Neural crest cell (in vitro differentiated cells): ENCODE measurements at regions not wholly inside any gene's neighbourhood (a gene's known extent, or its start where the extent isn't known, plus 50 kb on each side); places are given as distances from the start of the nearest gene placed in this dataset.

ENCODE experiments used
- DNase-seq: peaks from one replicate; pipeline ENCODE4 v3.0.0; 2021; ENCODE audit warnings: low read depth, mixed read lengths, low spot score
- H3K27ac Mint-ChIP-seq: one replicate; pipeline ENCODE4 v1.8.0; 2021; ENCODE audit warnings: mild to moderate bottlenecking, mixed read lengths; ENCODE audit not compliant: unreplicated experiment
- H3K27me3 Mint-ChIP-seq: 2 replicates; pipeline ENCODE4 v1.8.0; 2021; ENCODE audit warnings: low read depth, mild to moderate bottlenecking, mixed read lengths
- H3K36me3 Mint-ChIP-seq: 2 replicates; pipeline ENCODE4 v1.8.0; 2021; ENCODE audit warnings: low read depth, mild to moderate bottlenecking, mixed read lengths
- H3K4me1 Mint-ChIP-seq: 2 replicates; pipeline ENCODE4 v1.8.0; 2021; ENCODE audit warnings: mixed read lengths
- H3K4me3 Mint-ChIP-seq: one replicate; pipeline ENCODE4 v1.8.0; 2021; ENCODE audit warnings: mild to moderate bottlenecking, mixed read lengths
- H3K9me3 Mint-ChIP-seq: 2 replicates; pipeline ENCODE4 v1.8.0; 2021; ENCODE audit warnings: mixed read lengths
- TF ChIP-seq, protein P1 (sequence below): fragments of 200-600 bp; sonication (generic); conservative IDR thresholded peaks from 2 replicates; pipeline ENCODE4 v1.5.0; 2021; ENCODE audit warnings: antibody characterized with exemption, mild to moderate bottlenecking

DNA sequence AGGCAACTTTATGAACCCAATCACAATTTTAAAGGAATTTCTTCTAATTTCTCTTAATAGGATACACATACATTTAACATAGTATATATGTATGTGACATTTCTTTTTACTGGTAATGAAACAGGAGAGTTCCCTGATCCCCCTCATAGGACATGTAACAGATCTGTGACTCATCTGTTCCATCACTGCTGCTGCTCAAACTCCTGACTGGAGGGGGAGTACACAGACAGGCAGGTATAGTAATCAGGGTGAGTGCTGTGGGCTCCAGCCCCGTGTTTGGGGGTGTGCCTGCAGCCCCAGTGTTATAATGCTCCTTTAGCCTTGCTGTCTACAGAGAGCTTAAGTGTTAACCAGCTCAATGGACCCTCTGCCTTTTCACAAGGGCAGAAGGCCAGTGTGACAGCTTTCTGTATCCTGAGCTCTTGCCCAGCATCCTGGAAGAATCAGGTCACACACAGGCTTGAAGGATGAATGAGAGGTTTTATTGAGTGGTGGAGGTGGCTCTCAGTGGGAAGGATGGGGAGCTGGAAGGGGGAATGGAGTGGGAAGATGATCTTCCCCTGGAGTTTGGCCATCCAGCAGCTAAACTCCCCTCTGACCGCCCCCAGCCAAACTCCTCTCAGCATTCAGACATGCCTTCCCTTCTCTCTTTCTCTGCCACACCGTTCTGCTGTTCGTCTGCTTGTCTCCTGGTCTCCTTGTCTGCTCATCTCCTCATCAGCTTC lies 161.3 kb downstream of the ZNF608 start:
- Mint-ChIP-seq H3K27me3 (no peaks in the 10 kb centered on the region), H3K4me1 (peaks cover 45% of the 10 kb centered on the region), H3K36me3 (peaks cover 2% of the 10 kb centered on the region), H3K9me3 (peaks cover 10% of the 10 kb centered on the region), H3K27ac (no peak overlapping the region), H3K4me3 (no peak overlapping the region)
- TF ChIP-seq, protein P1, sequence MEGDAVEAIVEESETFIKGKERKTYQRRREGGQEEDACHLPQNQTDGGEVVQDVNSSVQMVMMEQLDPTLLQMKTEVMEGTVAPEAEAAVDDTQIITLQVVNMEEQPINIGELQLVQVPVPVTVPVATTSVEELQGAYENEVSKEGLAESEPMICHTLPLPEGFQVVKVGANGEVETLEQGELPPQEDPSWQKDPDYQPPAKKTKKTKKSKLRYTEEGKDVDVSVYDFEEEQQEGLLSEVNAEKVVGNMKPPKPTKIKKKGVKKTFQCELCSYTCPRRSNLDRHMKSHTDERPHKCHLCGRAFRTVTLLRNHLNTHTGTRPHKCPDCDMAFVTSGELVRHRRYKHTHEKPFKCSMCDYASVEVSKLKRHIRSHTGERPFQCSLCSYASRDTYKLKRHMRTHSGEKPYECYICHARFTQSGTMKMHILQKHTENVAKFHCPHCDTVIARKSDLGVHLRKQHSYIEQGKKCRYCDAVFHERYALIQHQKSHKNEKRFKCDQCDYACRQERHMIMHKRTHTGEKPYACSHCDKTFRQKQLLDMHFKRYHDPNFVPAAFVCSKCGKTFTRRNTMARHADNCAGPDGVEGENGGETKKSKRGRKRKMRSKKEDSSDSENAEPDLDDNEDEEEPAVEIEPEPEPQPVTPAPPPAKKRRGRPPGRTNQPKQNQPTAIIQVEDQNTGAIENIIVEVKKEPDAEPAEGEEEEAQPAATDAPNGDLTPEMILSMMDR, result no peak
- no peak for DNase-seq

DNA sequence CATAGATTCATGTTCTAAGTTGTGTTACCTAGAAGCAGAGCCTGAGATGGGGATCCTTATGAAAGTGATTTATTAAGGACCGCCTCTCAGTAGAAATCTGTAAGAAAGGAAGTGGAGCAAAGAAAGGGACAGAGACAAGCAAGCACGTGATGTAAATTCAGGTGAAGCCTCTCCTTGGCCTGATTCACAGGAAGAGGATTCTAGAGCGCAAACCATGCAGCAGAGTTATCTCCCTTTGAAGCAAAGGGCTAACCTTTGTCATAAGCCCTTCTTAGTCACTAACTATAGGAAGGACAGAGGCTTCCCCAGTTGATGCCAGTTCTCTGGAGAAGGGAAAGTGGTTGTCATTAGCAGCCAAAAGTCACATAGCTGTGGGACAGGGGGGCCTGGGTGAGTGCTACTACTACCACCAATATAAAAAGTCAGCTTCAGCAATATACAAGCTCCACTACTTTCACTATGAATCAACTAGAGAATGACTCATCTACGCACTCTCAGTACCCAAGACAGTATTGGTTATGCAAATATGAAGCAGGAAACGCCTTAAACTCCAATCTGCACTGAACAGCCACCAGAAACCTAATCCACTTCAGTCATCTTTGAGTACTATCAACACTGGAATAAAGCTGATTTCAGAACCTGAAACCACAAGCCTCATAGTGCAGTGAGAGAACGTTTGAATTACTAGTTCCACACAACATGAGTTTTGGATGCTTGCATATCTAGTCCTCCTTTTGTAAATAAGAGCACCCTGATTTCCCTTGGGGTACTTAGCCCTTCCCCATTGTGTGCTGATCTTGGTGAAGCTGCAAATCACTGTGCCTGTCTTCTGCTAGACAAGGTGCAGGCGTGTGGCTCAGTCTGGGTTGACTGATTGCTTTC lies 162.7 kb downstream of the ZNF608 start:
- Mint-ChIP-seq H3K4me3 (no peak overlapping the region), H3K27ac (peak overlapping the region; percentile 69), H3K9me3 (peaks cover 3% of the 10 kb centered on the region), H3K36me3 (peaks cover 2% of the 10 kb centered on the region), H3K4me1 (peaks cover 57% of the 10 kb centered on the region), H3K27me3 (no peaks in the 10 kb centered on the region)
- TF ChIP-seq, protein P1, result no peak
- no peak for DNase-seq

DNA sequence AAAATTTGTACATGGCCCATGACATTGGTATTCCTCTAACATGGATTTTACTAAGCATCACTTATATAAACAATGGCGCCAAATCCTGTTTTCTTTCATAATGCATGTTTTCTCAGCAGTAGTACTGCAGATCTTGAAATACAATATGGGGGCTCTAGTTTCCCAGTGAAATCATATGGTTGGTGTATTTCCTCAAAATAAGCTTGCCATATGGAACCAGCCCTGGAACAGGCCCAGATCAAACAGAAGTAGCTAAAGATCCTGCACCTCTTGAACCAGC lies 163.9 kb downstream of the ZNF608 start:
- Mint-ChIP-seq H3K9me3 (peaks cover 3% of the 10 kb centered on the region), H3K36me3 (peaks cover 2% of the 10 kb centered on the region), H3K4me1 (peaks cover 68% of the 10 kb centered on the region), H3K4me3 (peak overlapping the region; percentile 74), H3K27ac (peak overlapping the region; percentile 8), H3K27me3 (no peaks in the 10 kb centered on the region)
- TF ChIP-seq, protein P1, result no peak
- no peak for DNase-seq

DNA sequence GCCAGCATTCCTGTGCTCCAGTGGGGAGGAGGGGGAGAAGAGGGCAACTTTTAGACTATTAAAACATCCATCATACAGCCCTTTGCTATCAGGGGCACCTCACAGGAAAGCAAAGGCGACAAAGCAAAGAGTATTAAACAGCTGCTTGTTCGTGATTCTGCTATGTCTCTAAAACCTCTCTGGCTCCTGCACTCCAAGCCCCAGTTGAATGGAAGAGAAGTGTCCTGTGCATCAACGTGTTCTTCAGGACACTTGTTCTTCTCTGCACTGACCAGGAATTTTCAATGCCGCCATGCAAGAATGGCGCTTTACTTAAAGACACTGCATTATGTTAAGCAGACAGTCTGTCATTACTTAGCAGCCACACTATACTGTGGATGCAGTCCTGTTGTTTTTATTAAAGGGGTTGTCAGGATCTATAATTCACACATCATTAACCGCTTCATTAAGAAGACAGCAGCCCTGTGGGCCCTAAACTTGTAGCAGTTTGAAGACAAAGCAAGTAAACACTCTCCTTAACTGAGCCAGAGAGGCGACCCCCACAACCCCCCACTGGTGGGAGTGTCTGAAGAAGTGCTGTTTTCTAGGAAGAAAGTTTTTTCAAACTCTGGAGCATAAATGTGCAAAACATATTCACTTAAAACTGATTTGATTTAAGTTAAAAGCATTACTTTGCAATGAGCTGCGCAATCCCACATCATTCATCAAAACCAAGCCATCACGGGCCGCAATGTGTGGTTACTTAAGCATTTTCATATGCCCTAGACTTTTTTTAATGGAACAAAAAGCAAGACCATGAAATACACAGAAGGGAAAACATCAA lies 164.5 kb downstream of the ZNF608 start:
- H3K4me1 Mint-ChIP-seq, result peaks cover 70% of the 10 kb centered on the region
- TF ChIP-seq, protein P1, result no peak
- peaks cover 3% of the 10 kb centered on the region for H3K9me3 Mint-ChIP-seq
- DNase-seq, result no peak
- no peaks in the 10 kb centered on the region for H3K27me3 Mint-ChIP-seq
- peak overlapping the region; percentile 74 for H3K4me3 Mint-ChIP-seq
- H3K36me3 Mint-ChIP-seq, result peaks cover 2% of the 10 kb centered on the region
- peak overlapping the region; percentile 79 for H3K27ac Mint-ChIP-seq

DNA sequence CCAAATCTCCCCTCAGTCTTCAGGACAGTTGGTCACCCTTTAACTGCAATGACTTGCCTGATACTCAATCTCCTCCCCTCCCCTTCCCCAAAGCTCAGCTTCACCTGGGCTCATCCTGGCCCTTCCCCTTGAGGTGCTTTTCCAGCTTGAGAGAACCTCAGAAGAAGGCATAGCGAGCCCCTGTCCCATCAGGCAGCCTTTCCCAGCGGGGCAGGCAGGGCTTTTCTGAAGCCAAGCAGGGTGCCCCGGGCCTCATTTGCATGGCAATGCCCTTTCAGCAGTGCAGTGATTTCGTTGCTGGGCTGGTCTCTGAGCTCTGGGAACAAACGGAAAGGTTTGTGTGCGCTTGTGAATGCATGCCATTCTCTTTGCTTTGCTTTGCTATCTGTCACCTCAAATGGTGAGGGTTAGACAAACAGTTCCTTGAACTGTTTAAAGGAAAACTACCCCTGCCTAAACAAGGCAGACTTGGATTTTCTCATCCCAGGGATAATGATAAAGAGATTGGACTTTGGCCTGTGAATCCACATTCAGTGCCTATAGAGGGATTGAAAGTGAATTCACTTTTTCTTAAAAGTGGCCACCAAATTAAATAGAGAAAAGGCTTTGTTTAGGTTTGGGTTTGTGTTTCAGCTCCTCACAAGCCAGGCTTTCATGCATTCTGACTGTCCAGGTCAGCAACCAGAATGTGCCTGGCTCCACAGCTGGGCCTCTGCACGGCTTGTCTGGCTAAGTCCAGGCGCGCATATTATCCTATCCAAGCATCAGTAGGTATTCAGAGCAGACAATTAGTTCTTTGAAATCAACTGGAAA lies 165.3 kb downstream of the ZNF608 start:
- H3K36me3 Mint-ChIP-seq, result no peaks in the 10 kb centered on the region
- TF ChIP-seq, protein P1, result no peak
- peaks cover 74% of the 10 kb centered on the region for H3K4me1 Mint-ChIP-seq
- no peaks in the 10 kb centered on the region for H3K27me3 Mint-ChIP-seq
- H3K4me3 Mint-ChIP-seq, result peak overlapping the region; percentile 74
- peak; percentile 43 for DNase-seq
- no peaks in the 10 kb centered on the region for H3K9me3 Mint-ChIP-seq
- H3K27ac Mint-ChIP-seq, result peak overlapping the region; percentile 79
